ENCODE measurements at regions not wholly inside any gene's neighbourhood (a gene's known extent, or its start where the extent isn't known, plus 50 kb on each side); places are given as distances from the start of the nearest gene placed in this dataset.

- no peak overlapping the region for H3K4me3 ChIP-seq (ENCODE audit: low read depth, low read length)
- TF ChIP-seq CTCF (conservative IDR thresholded peaks at IDR 0.05; ENCODE audit: low read depth, low read length) = no peak
- no peak for DNase-seq (ENCODE audit: low read depth)
Measured at GRCh38 chr2:3131636-3132326, 245.8 kb downstream of the EIPR1 start.

- no peak overlapping the region for H3K4me3 ChIP-seq (ENCODE audit: low read depth, low read length)
- peak; percentile 12 for DNase-seq (ENCODE audit: low read depth)
- no peak for TF ChIP-seq CTCF (conservative IDR thresholded peaks at IDR 0.05; ENCODE audit: low read depth, low read length)
Measured at GRCh38 chr2:3130889-3131635, 246.6 kb downstream of the EIPR1 start.

GRCh38 chr2:3130444-3130843 lies 247.2 kb downstream of the EIPR1 start:
- TF ChIP-seq CTCF (conservative IDR thresholded peaks at IDR 0.05; ENCODE audit: low read depth, low read length) = no peak
- DNase-seq (ENCODE audit: low read depth) = no peak
- no peak overlapping the region for H3K4me3 ChIP-seq (ENCODE audit: low read depth, low read length)

- no peak for TF ChIP-seq CTCF (conservative IDR thresholded peaks at IDR 0.05; ENCODE audit: low read depth, low read length)
- H3K4me3 ChIP-seq (ENCODE audit: low read depth, low read length) = no peak overlapping the region
Measured at GRCh38 chr2:3129867-3130266, 247.8 kb downstream of the EIPR1 start.

GRCh38 chr2:3128786-3129185 lies 248.8 kb downstream of the EIPR1 start:
- H3K4me3 ChIP-seq (ENCODE audit: low read depth, low read length) = no peak overlapping the region
- no peak for DNase-seq (ENCODE audit: low read depth)
- TF ChIP-seq CTCF (conservative IDR thresholded peaks at IDR 0.05; ENCODE audit: low read depth, low read length) = no peak

More at GRCh38 chr2:3129867-3130266, 247.8 kb downstream of the EIPR1 start:
- DNase-seq (ENCODE audit: low read depth) = no peak

GRCh38 chr2:3127710-3128109 lies 249.9 kb downstream of the EIPR1 start:
- DNase-seq (ENCODE audit: low read depth) = no peak
- no peak overlapping the region for H3K4me3 ChIP-seq (ENCODE audit: low read depth, low read length)
- no peak for TF ChIP-seq CTCF (conservative IDR thresholded peaks at IDR 0.05; ENCODE audit: low read depth, low read length)

Data from choroid plexus epithelial cell (primary cell).